ENCODE measurements at regions not wholly inside any gene's neighbourhood (a gene's known extent, or its start where the extent isn't known, plus 50 kb on each side); places are given as distances from the start of the nearest gene placed in this dataset.

- DNase-seq (ENCODE audit: low read depth): peak; percentile 18
Measured at GRCh38 chr20:40493071-40493470, 196.0 kb downstream of the MAFB start.

DNA sequence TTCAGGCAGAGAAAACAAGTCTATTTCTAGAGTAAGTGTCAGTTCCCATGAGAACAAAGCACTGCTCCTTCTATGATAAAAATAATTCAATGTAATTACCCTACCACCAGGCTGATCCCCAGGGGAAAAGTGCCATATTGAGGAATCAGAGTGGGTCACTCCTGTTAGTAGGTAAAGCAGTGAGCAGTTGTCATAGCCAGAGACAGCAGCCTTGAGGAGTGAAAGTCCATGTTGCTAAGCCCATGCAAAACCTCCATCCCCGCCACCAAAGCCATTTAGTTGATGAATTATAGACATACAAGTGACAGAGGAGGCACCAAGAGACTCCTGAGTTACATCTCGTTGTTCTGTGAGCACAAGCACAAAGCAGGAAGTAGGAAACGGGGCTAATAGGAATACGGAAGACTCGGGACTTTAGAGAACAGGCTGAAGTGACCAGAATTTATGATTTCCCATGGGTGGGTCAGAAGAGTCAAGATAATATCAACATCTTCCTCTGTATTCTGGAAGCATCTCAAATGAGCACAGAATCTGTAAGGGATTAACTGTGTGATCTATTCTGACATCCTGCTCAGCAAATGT lies 197.9 kb downstream of the MAFB start:
- DNase-seq (ENCODE audit: low read depth): no peak

GRCh38 chr20:40489886-40490285 lies 199.2 kb downstream of the MAFB start:
- peak; percentile 71 for DNase-seq (ENCODE audit: low read depth)

DNA sequence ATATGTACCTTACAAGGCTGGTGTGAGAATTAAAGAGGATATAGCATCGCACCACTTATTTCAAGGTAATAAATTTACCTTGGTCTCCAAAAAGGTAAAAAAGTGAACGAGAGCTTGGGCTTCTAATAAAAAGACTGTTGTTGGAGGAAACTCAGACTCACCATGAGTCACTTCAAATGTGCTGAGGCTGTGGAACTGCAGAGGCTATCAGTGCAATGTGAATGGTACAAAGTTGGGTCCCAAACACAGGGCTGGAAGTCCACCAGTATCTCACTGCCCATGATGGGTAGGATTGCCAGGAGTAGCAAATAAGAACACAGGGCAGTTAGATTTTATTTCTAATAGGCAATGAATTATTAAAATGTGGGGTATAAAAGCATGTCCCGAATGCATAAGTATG lies 200.6 kb downstream of the MAFB start:
- peak; percentile 51 for DNase-seq (ENCODE audit: low read depth)

GRCh38 chr20:40486297-40486696 lies 202.7 kb downstream of the MAFB start:
- no peak for DNase-seq (ENCODE audit: low read depth)

DNA sequence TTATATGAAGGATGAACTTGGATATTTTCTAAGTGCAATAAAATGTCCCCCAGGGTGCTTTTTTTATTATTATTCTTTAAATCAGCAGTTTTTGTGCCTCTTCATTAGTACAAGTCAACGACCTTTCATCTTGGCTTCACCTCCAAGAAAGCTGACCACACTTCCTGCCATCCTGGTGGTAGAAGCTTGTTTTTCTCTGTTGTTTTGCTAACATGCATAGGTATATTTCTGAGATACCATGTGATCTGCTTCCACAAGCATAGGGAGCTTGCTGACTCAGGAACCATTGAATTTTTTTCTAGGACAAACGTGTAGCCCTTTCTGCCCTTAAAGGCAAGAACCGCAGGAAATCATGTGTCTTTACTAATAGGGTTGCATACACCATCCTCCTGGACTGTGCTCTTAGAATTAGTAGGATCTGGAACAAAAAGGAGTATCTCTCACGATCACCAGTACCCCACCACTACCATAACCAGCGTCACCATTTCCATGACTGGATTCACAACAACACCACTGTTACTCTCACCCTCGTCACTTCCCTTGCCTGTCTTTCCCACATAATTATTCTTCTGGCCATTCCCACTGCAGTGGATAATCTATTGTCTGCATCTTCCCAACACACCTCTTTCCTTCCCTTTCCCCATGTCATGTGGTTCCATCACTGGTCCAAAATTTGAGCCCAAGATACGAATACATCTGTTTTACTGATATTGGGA lies 207.1 kb downstream of the MAFB start:
- no peak for DNase-seq (ENCODE audit: low read depth)

DNA sequence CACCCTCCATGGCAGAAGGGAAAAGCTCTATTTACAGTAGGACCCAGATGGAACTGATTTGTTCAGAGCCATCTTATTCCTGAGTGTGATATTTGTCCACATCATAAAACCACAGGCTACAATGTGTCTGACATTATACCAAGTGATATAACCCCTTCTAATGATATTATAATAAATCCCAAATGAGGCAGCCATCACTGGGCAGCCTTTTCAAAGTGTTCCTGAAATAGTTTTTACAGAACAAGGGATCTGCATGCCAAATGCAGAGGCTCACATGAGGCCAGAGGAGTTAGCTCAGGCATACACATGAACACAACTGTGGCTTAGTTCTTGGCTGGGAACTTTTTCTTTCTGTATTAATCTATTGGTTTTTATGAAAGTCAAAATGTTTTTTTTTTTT lies 207.7 kb downstream of the MAFB start:
- no peak for DNase-seq (ENCODE audit: low read depth)

DNA sequence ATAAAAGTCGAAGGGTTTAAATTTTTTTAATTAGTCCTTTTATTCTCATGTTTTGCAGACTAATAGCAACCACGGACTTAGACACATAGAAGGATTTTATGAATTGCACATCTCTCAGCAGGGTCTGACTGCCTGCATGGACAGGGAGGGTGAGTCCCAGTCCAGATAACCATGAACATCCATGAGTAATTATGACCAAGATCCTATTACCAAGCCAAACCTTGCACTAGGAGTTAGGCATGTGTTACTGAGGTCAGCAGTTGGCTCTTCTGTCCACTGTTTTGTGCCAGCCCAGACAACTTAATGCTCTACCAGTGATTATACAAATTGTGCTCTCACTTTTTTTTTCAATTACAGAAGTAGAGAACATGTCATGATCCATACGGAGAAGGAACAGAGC lies 211.2 kb downstream of the MAFB start:
- DNase-seq (ENCODE audit: low read depth): peak; percentile 36

- no peak for DNase-seq (ENCODE audit: low read depth)
Measured at GRCh38 chr20:40476461-40476860, 212.6 kb downstream of the MAFB start.

DNA sequence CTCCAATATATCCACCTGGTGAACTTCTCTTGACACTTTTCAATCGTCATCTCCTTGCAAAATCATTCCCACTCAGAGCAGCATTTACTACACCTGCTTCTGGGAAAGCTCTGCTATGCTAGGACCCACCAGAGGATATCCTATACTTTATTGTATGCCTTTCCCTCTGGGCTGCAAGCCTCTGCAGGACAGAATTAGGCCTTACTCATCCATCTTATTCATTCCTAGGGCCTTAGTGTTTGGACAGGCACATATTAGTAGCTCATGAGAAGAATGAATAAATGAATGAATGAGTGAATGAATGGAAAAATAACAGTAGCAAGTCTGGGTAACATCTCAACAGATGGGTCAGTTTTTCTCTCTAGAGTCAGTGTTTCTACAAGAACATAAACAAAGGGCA lies 216.1 kb downstream of the MAFB start:
- DNase-seq (ENCODE audit: low read depth): no peak

GRCh38 chr20:40471261-40471629 lies 217.8 kb downstream of the MAFB start:
- DNase-seq (ENCODE audit: low read depth): peak; percentile 9

DNA sequence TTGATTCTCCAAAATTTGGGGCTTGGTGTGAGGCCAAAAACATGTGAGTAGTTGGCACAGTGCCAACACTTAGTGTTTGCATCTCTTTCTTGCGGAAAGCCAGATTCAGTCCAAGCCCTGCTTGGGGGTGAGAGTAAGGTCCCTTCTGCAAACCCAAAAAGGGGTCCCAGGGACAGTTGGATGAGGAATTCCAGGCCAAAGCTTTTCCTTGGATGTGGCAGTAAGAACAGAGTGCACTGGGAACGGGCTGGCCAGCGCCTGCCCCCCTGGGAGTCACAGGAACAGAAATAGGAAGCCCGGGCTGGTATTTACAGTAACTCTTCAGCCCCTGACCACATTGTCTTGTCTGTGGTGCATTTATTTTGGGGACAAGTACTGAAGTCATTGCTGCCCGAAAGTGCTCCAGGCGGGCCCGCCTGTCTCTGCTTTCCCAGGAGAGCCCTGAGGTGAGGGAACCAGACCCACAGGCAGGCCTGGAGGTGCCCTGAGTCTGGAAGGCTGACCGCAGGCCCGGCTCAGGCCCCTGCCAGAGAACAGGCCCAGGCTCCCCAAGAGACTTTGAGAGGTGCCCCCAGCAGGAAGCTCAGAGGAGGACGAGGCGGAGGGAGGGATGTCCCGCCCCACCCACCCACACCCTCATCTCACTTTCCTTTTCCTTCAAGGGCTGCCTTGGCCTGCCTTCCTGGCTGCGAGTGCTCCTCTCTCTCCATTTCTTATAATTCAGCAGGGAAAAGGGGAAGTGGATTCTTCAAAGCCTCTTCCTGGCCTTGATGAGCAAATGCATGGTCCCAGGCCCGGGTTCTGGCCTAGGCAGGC lies 218.4 kb downstream of the MAFB start:
- DNase-seq (ENCODE audit: low read depth): no peak

DNA sequence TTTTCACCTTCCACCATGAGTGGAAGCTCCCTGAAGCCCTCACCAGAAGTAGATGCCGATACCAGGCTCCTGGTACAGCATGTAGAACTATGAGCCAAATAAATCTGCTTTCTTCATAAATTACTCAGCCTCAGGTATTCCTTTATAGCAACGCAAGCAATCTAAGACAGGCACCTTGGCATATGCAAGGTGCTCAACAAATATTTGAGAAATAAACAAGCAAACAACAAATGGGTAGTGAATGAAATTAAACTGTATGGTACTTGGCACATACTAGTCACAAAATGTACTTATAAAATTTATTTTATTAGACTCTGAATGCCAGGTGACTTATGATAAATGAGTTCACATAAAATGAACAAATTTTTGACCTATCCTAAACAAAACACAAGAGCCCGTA lies 220.3 kb downstream of the MAFB start:
- DNase-seq (ENCODE audit: low read depth): no peak

- no peak for DNase-seq (ENCODE audit: low read depth)
Measured at GRCh38 chr20:40467703-40468411, 221.2 kb downstream of the MAFB start.

DNA sequence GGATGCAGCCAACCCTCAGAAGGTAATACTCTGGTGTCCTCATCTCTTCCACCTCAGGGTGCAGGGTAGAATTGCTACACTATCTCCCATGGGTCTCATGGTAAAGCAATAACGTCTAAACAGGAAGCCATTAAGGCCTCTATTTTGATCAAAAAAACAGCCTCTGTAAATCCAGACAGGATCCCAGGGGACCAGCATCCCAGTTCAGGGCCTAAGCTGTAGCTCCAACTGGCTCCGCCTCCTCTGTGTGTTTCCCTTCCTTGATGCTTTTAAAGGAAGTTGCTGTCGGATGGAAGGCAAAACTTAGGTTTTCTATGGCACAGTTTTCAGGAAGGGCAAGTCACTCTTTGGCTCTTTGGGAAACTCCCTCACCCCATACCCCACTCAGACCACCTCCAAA lies 222.0 kb downstream of the MAFB start:
- no peak for DNase-seq (ENCODE audit: low read depth)

DNA sequence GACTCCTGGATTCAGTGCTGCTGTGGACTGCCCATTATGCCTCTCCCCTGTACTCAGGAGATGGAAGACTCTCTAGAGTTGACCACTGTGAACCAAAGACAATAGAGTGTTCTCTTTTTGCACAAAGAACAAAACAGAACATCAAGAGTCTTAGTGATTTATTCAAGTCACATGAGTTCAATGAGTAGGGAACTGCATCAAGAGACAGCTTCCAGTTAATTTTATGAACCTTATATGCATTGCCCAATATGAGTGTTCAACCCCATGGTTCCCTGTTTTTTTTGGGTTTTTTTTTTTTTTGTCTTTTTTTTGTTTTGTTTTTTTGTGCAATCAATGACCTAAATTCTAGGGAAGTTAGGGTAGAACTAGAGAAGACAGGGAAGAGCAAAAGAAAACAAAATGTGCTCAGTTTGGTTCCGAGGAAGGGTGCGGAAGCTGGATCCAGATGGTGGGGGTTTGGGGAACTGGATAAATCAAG lies 224.3 kb downstream of the MAFB start:
- DNase-seq (ENCODE audit: low read depth): no peak

- no peak for DNase-seq (ENCODE audit: low read depth)
Measured at GRCh38 chr20:40463171-40463570, 225.9 kb downstream of the MAFB start.

DNA sequence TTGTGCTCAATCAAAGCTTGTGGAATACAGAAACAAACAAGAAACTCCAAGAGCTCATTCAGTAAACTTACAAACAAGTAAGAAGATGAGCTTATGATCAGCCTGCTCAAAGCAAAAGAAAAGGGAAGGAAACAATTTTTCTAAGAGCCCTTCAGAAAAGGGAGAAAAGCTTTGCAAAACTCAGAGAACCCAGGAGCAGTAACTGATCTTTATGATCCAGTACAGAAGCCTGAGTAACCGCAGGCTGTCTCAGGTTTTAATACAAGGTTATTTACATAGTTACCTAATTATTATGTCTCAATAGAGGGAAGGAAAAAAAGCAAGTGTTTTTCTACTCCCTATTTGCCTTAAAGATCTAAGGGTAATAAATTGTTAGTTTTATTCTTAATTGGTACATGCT lies 226.5 kb downstream of the MAFB start:
- no peak for DNase-seq (ENCODE audit: low read depth)

- no peak for DNase-seq (ENCODE audit: low read depth)
Measured at GRCh38 chr20:40459299-40459698, 229.7 kb downstream of the MAFB start.

GRCh38 chr20:40457404-40457803 lies 231.6 kb downstream of the MAFB start:
- DNase-seq (ENCODE audit: low read depth): no peak

DNA sequence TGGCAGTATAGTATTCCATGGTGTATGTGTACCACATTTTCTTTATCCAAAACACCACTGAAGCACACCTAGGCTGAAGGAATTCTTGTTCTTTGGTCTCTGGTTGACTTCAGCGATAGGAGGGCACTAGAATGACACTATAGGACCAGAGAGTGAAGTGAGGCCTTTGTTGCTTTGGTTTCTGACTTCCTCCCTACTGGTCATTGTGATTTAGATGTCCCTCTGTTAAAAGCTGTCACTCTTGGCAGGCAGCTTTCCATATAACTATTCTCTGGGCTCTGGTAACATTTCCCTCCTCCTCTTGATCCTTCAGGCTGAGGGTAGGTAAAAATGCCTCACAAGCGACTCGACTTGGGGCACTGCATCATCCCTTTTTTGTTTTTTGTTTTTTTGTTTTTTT lies 236.3 kb downstream of the MAFB start:
- DNase-seq (ENCODE audit: low read depth): no peak

GRCh38 chr20:40451552-40451951 lies 237.5 kb downstream of the MAFB start:
- DNase-seq (ENCODE audit: low read depth): no peak

All from HT1080 (cell line).